Sigmoid colon (tissue), 6 donors: ENCODE measurements at regions not wholly inside any gene's neighbourhood (a gene's known extent, or its start where the extent isn't known, plus 50 kb on each side); places are given as distances from the start of the nearest gene placed in this dataset.

Experiments
- DNase-seq: peaks from one replicate; pipeline ENCODE4 v3.0.0-alpha.2; 2019
- H3K27ac ChIP-seq, 4 donors: fragments of 200-600 bp; sonication (generic); one replicate each; pipeline ENCODE4 v1.5.1; 2016 to 2019; ENCODE audit warnings: mild to moderate bottlenecking in 1 of 4
- H3K27me3 ChIP-seq, 3 donors: fragments of 200-600 bp; sonication (generic); one replicate each; pipeline ENCODE4 v1.5.1; 2019; ENCODE audit warnings: mild to moderate bottlenecking in 1 of 3
- H3K36me3 ChIP-seq, 4 donors: fragments of 200-600 bp; sonication (generic); one replicate each; pipeline ENCODE4 v1.5.1; 2016 to 2019
- H3K4me1 ChIP-seq, 4 donors: fragments of 200-600 bp; sonication (generic); one replicate each; pipeline ENCODE4 v1.5.1; 2017 to 2019
- H3K4me3 ChIP-seq, 4 donors: fragments of 200-600 bp; sonication (generic); one replicate each; pipeline ENCODE4 v1.5.1; 2017 to 2019; ENCODE audit warnings: mild to moderate bottlenecking in 2 of 4, moderate library complexity in 1 of 4
- H3K9me3 ChIP-seq, 4 donors: fragments of 200-600 bp in 3 of 4; sonication (generic) in 3 of 4; one replicate each; pipeline versions ENCODE4 v1.5.1 to v1.6.1; 2013 to 2019
- CTCF ChIP-seq, 4 experiments: fragments of 450-650 bp in 3 of 4; fragments of 200-600 bp in 1 of 4; IDR thresholded peaks; one replicate each; pipeline ENCODE4 v1.5.1; 2016 to 2019; ENCODE audit warnings: antibody characterized with exemption in 4 of 4, mild to moderate bottlenecking in 3 of 4, moderate library complexity in 2 of 4
- EP300 ChIP-seq, 4 donors: sonication (generic); formaldehyde crosslinking; IDR thresholded peaks; one replicate each; pipeline ENCODE4 v1.6.1; 2017; ENCODE audit warnings: antibody characterized with exemption in 4 of 4
- POLR2A ChIP-seq, 2 donors: fragments of 450-650 bp; IDR thresholded peaks; one replicate each; pipeline ENCODE4 v1.6.1; 2016; ENCODE audit warnings: antibody characterized with exemption in 2 of 2, mild to moderate bottlenecking in 2 of 2, moderate library complexity in 2 of 2
- POLR2AphosphoS5 ChIP-seq, 4 donors: sonication (generic); formaldehyde crosslinking; IDR thresholded peaks; one replicate each; pipeline ENCODE4 v1.6.1; 2017; ENCODE audit warnings: antibody characterized with exemption in 4 of 4
- WGBS, 2 donors: extraction: QIAGEN DNeasy Blood & Tissue Kit; methylation state at CpG; one replicate each; pipeline ENCODE4 v1.1.7; 2013; 5-methylcytosine and 5-hydroxymethylcytosine counted together
- intact Hi-C: fragments of 100-400 bp; cut with DNase I; formaldehyde crosslinking; loops from one replicate; pipeline ENCODE4 v1.15.1; 2023
- donor health status: healthy with polysubstance abuse.
- donor health status: healthy.

DNA sequence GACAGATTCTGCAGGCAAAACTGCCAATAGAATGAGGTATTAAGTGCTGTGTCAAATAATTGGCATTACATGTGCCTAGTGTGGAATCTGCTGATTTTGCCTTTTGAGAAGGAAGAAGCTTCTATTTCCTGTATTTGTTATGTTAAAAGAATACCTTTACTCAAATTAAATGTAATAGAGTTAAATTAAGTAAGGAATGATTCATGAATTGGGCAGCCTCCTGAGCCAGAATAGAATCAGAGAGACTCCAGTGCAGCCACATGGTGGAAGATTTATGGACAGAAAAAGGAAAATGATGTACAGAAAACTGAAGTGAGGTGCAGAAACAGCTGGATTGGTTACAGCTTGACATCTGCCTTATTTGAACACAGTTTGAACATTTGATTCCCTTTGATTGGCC, 464.4 kb upstream of the SEMA6A start:
- DNase-seq: no peak
- no peaks in the 10 kb centered on the region for H3K27me3 ChIP-seq
- intact Hi-C loops: no loop called here
- H3K4me3 ChIP-seq: no peak overlapping the region
- TF ChIP-seq POLR2A (IDR thresholded peaks at IDR 0.05): no peak
- TF ChIP-seq EP300 (IDR thresholded peaks at IDR 0.05): no peak
- TF ChIP-seq CTCF (IDR thresholded peaks at IDR 0.05): no peak
- TF ChIP-seq POLR2AphosphoS5 (IDR thresholded peaks at IDR 0.05): no peak
- no peaks in the 10 kb centered on the region for H3K9me3 ChIP-seq
- no peaks in the 10 kb centered on the region for H3K36me3 ChIP-seq
- no peak overlapping the region for H3K27ac ChIP-seq
- no peaks in the 10 kb centered on the region for H3K4me1 ChIP-seq

- TF ChIP-seq POLR2AphosphoS5 (IDR thresholded peaks at IDR 0.05) (no peak), CTCF (IDR thresholded peaks at IDR 0.05) (no peak), POLR2A (IDR thresholded peaks at IDR 0.05) (no peak), EP300 (IDR thresholded peaks at IDR 0.05) (no peak)
- Histone ChIP-seq H3K4me3 (no peak overlapping the region), H3K27me3 (no peaks in the 10 kb centered on the region), H3K9me3 (no peaks in the 10 kb centered on the region), H3K27ac (no peak overlapping the region), H3K36me3 (no peaks in the 10 kb centered on the region), H3K4me1 (no peaks in the 10 kb centered on the region)
- no peak for DNase-seq
- 93 to 95% methylated on average over 2 of the region's 2 CpGs for WGBS, 2 donors
- intact Hi-C loops: no loop called here
These were observed 452.8 kb upstream of the SEMA6A start for GRCh38 chr5:117027384-117027783.

GRCh38 chr5:117020999-117021398, 446.4 kb upstream of the SEMA6A start:
- 70 to 81% methylated on average over 2 of the region's 2 CpGs for WGBS, 2 donors
- no peak for DNase-seq
- intact Hi-C loops: no loop called here
- Histone ChIP-seq H3K4me1 (no peaks in the 10 kb centered on the region), H3K9me3 (no peaks in the 10 kb centered on the region), H3K4me3 (no peak overlapping the region), H3K27ac (no peak overlapping the region), H3K36me3 (no peaks in the 10 kb centered on the region), H3K27me3 (no peaks in the 10 kb centered on the region)
- TF ChIP-seq CTCF (IDR thresholded peaks at IDR 0.05) (no peak), EP300 (IDR thresholded peaks at IDR 0.05) (no peak), POLR2AphosphoS5 (IDR thresholded peaks at IDR 0.05) (no peak), POLR2A (IDR thresholded peaks at IDR 0.05) (no peak)

DNA sequence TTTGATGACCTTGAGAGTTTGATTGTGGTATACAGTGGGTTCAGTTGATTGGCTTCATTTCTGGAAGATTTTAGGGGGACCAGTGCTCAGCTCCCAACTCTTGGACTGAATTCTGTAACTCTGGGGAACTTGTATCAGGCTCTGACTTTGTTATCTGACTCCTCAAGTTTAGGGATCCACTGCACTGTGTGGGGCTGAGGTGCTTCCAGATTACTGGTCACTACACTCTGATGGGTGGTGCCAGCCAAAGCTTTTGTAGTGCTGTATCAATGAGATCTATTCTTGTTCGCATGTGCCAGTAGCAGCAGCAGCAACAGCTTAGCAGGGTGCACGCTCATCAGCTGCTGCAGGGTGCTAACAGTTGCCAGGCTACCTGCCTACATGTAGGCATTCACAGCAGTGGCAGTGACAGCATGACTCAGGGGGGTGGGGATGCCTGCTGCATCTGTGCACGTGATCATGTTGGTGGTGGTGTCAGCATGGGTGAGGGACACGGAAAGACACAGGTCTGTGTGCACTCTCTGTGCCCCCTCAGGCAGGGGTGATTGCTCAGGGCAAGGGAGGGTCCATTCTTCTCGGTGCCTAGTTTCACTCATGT, 438.8 kb upstream of the SEMA6A start:
- TF ChIP-seq EP300 (IDR thresholded peaks at IDR 0.05) (no peak), CTCF (IDR thresholded peaks at IDR 0.05) (no peak), POLR2A (IDR thresholded peaks at IDR 0.05) (no peak), POLR2AphosphoS5 (IDR thresholded peaks at IDR 0.05) (no peak)

GRCh38 chr5:117010574-117010973, 436.0 kb upstream of the SEMA6A start:
- H3K4me1 ChIP-seq: no peaks in the 10 kb centered on the region
- H3K36me3 ChIP-seq: no peaks in the 10 kb centered on the region
- no peaks in the 10 kb centered on the region for H3K9me3 ChIP-seq
- intact Hi-C loops: no loop called here
- no peak overlapping the region for H3K27ac ChIP-seq
- no peak for DNase-seq
- no peak for TF ChIP-seq POLR2AphosphoS5 (IDR thresholded peaks at IDR 0.05)
- TF ChIP-seq EP300 (IDR thresholded peaks at IDR 0.05): no peak
- TF ChIP-seq CTCF (IDR thresholded peaks at IDR 0.05): no peak
- no peaks in the 10 kb centered on the region for H3K27me3 ChIP-seq
- H3K4me3 ChIP-seq: no peak overlapping the region
- WGBS, 2 donors: 84 to 88% methylated on average over 2 of the region's 2 CpGs

More for the DNA sequence above, 438.8 kb upstream of the SEMA6A start:
- Histone ChIP-seq H3K4me1 (no peaks in the 10 kb centered on the region), H3K36me3 (no peaks in the 10 kb centered on the region), H3K4me3 (no peak overlapping the region), H3K27me3 (no peaks in the 10 kb centered on the region), H3K9me3 (no peaks in the 10 kb centered on the region), H3K27ac (no peak overlapping the region)
- DNase-seq: no peak
- intact Hi-C loops: no loop called here
- WGBS, 2 donors: 69 to 81% methylated on average over 5 of the region's 5 CpGs
